ENCODE measurements at regions not wholly inside any gene's neighbourhood (a gene's known extent, or its start where the extent isn't known, plus 50 kb on each side); places are given as distances from the start of the nearest gene placed in this dataset.

GRCh38 chr1:87600854-87601253, 272.2 kb downstream of the LMO4 start:
- Mint-ChIP-seq H3K27ac (ENCODE audit: unreplicated experiment) (no peak overlapping the region), H3K4me3 (ENCODE audit: unreplicated experiment) (no peak overlapping the region), H3K27me3 (ENCODE audit: low read depth, unreplicated experiment) (no peaks in the 10 kb centered on the region), H3K9me3 (ENCODE audit: unreplicated experiment) (no peaks in the 10 kb centered on the region), H3K4me1 (ENCODE audit: low read depth, unreplicated experiment) (peaks cover 6% of the 10 kb centered on the region), H3K36me3 (ENCODE audit: low read depth, unreplicated experiment) (no peaks in the 10 kb centered on the region)
- Histone ChIP-seq H3K9ac (ENCODE audit: low read length) (no peak overlapping the region), H3K4me1 (ENCODE audit: insufficient read depth, low read length) (no peaks in the 10 kb centered on the region), H3K36me3 (ENCODE audit: insufficient read depth, low read length) (no peaks in the 10 kb centered on the region), H4K20me1 (ENCODE audit: insufficient read depth, low read length) (no peaks in the 10 kb centered on the region), H3K9me3 (ENCODE audit: insufficient read depth, low read depth, low read length) (no peaks in the 10 kb centered on the region), H3K79me2 (ENCODE audit: insufficient read depth, low read length) (no peaks in the 10 kb centered on the region), H3K4me2 (ENCODE audit: low read length) (no peak overlapping the region), H3K27me3 (ENCODE audit: insufficient read depth, low read length) (no peaks in the 10 kb centered on the region), H3K27ac (ENCODE audit: low read depth, low read length) (no peak overlapping the region), H2AFZ (ENCODE audit: low read depth, low read length) (no peak overlapping the region), H3K4me3 (ENCODE audit: insufficient read depth, low read depth, low read length) (no peak overlapping the region)
- FAIRE-seq (no peak), DNase-seq (ENCODE audit: low read depth) (no peak)
- TF ChIP-seq EZH2 (IDR thresholded peaks at IDR 0.05; ENCODE audit: insufficient read depth, low read length) (no peak), CTCF (IDR thresholded peaks at IDR 0.05; ENCODE audit: insufficient read depth, low read depth, low read length) (no peak)

GRCh38 chr1:87603626-87604025, 274.9 kb downstream of the LMO4 start:
- H3K36me3 ChIP-seq (ENCODE audit: insufficient read depth, low read length), result no peaks in the 10 kb centered on the region
- DNase-seq (ENCODE audit: low read depth) (no peak), FAIRE-seq (no peak)
- no peaks in the 10 kb centered on the region for H3K27me3 ChIP-seq (ENCODE audit: insufficient read depth, low read length)
- H3K4me2 ChIP-seq (ENCODE audit: low read length), result no peak overlapping the region
- H3K4me1 ChIP-seq (ENCODE audit: insufficient read depth, low read length), result no peaks in the 10 kb centered on the region
- H3K79me2 ChIP-seq (ENCODE audit: insufficient read depth, low read length), result no peaks in the 10 kb centered on the region
- H3K9me3 Mint-ChIP-seq (ENCODE audit: unreplicated experiment), result no peaks in the 10 kb centered on the region
- H3K4me3 ChIP-seq (ENCODE audit: insufficient read depth, low read depth, low read length), result no peak overlapping the region
- H3K9ac ChIP-seq (ENCODE audit: low read length), result no peak overlapping the region
- H2AFZ ChIP-seq (ENCODE audit: low read depth, low read length), result no peak overlapping the region
- H3K27ac Mint-ChIP-seq (ENCODE audit: unreplicated experiment), result no peak overlapping the region
- TF ChIP-seq CTCF (IDR thresholded peaks at IDR 0.05; ENCODE audit: insufficient read depth, low read depth, low read length), result no peak
- TF ChIP-seq EZH2 (IDR thresholded peaks at IDR 0.05; ENCODE audit: insufficient read depth, low read length), result no peak
- H3K27ac ChIP-seq (ENCODE audit: low read depth, low read length), result no peak overlapping the region
- H4K20me1 ChIP-seq (ENCODE audit: insufficient read depth, low read length), result no peaks in the 10 kb centered on the region
- H3K4me3 Mint-ChIP-seq (ENCODE audit: unreplicated experiment), result no peak overlapping the region
- H3K4me1 Mint-ChIP-seq (ENCODE audit: low read depth, unreplicated experiment), result no peaks in the 10 kb centered on the region
- H3K9me3 ChIP-seq (ENCODE audit: insufficient read depth, low read depth, low read length), result no peaks in the 10 kb centered on the region
- H3K27me3 Mint-ChIP-seq (ENCODE audit: low read depth, unreplicated experiment), result no peaks in the 10 kb centered on the region
- no peaks in the 10 kb centered on the region for H3K36me3 Mint-ChIP-seq (ENCODE audit: low read depth, unreplicated experiment)

GRCh38 chr1:87612956-87613355, 284.3 kb downstream of the LMO4 start:
- Histone ChIP-seq H3K9me3 (ENCODE audit: insufficient read depth, low read depth, low read length) (no peaks in the 10 kb centered on the region), H3K4me1 (ENCODE audit: insufficient read depth, low read length) (no peaks in the 10 kb centered on the region), H3K4me3 (ENCODE audit: insufficient read depth, low read depth, low read length) (no peak overlapping the region), H3K27me3 (ENCODE audit: insufficient read depth, low read length) (no peaks in the 10 kb centered on the region), H3K27ac (ENCODE audit: low read depth, low read length) (no peak overlapping the region), H3K79me2 (ENCODE audit: insufficient read depth, low read length) (no peaks in the 10 kb centered on the region), H3K36me3 (ENCODE audit: insufficient read depth, low read length) (no peaks in the 10 kb centered on the region), H3K9ac (ENCODE audit: low read length) (no peak overlapping the region), H2AFZ (ENCODE audit: low read depth, low read length) (no peak overlapping the region), H4K20me1 (ENCODE audit: insufficient read depth, low read length) (no peaks in the 10 kb centered on the region), H3K4me2 (ENCODE audit: low read length) (no peak overlapping the region)
- H3K4me3 Mint-ChIP-seq (ENCODE audit: unreplicated experiment), result no peak overlapping the region
- H3K27ac Mint-ChIP-seq (ENCODE audit: unreplicated experiment), result no peak overlapping the region
- no peaks in the 10 kb centered on the region for H3K27me3 Mint-ChIP-seq (ENCODE audit: low read depth, unreplicated experiment)
- no peak for DNase-seq (ENCODE audit: low read depth)
- H3K36me3 Mint-ChIP-seq (ENCODE audit: low read depth, unreplicated experiment), result no peaks in the 10 kb centered on the region
- no peaks in the 10 kb centered on the region for H3K4me1 Mint-ChIP-seq (ENCODE audit: low read depth, unreplicated experiment)
- no peaks in the 10 kb centered on the region for H3K9me3 Mint-ChIP-seq (ENCODE audit: unreplicated experiment)
- TF ChIP-seq CTCF (IDR thresholded peaks at IDR 0.05; ENCODE audit: insufficient read depth, low read depth, low read length) (no peak), EZH2 (IDR thresholded peaks at IDR 0.05; ENCODE audit: insufficient read depth, low read length) (no peak)
- FAIRE-seq, result no peak
